ENCODE measurements at regions not wholly inside any gene's neighbourhood (a gene's known extent, or its start where the extent isn't known, plus 50 kb on each side); places are given as distances from the start of the nearest gene placed in this dataset.
"Not testable (repeated sequence)": the region's sequence is repeated elsewhere in the genome, so short reads cannot be mapped to it uniquely, and the experiment has no call there.

- Mint-ChIP-seq H3K27ac (no peak overlapping the region), H3K9me3 (peaks cover 0 to 12% (median under 1%) of the 10 kb centered on the region in 7 donors), H3K4me1 (no peaks in the 10 kb centered on the region), H3K36me3 (no peaks in the 10 kb centered on the region), H3K27me3 (no peaks in the 10 kb centered on the region), H3K4me3 (no peak overlapping the region)
- DNase-seq (no peak), ATAC-seq (ENCODE audit: low read depth in 2 of 2) (no peak)
Observed at GRCh38 chr18:1760901-1761300, 810.4 kb downstream of the METTL4 start.

- Mint-ChIP-seq H3K27me3 (no peaks in the 10 kb centered on the region), H3K4me3 (no peak overlapping the region), H3K27ac (no peak overlapping the region), H3K9me3 (peaks cover 0 to 7% (median 2%) of the 10 kb centered on the region in 7 donors), H3K36me3 (no peaks in the 10 kb centered on the region), H3K4me1 (no peaks in the 10 kb centered on the region)
- ATAC-seq (ENCODE audit: low read depth in 2 of 2) (no peak), DNase-seq (no peak)
Observed at GRCh38 chr18:1774261-1774660, 797.0 kb downstream of the METTL4 start.

GRCh38 chr18:1777843-1778242, 793.5 kb downstream of the METTL4 start:
- no peaks in the 10 kb centered on the region for H3K36me3 Mint-ChIP-seq
- no peaks in the 10 kb centered on the region for H3K27me3 Mint-ChIP-seq
- no peak overlapping the region for H3K4me3 Mint-ChIP-seq
- no peak overlapping the region for H3K27ac Mint-ChIP-seq
- ATAC-seq (ENCODE audit: low read depth in 2 of 2) (no peak), DNase-seq (no peak)
- no peaks in the 10 kb centered on the region for H3K4me1 Mint-ChIP-seq
- H3K9me3 Mint-ChIP-seq: peaks cover 0 to 7% (median 3%) of the 10 kb centered on the region in 7 donors

- Mint-ChIP-seq H3K9me3 (peaks cover 0 to 7% (median 3%) of the 10 kb centered on the region in 7 donors), H3K4me3 (no peak overlapping the region)
- no peak for DNase-seq
Observed at GRCh38 chr18:1778496-1779178, 792.7 kb downstream of the METTL4 start.

GRCh38 chr18:1779587-1779986, 791.7 kb downstream of the METTL4 start:
- Mint-ChIP-seq H3K27me3 (no peaks in the 10 kb centered on the region), H3K36me3 (no peaks in the 10 kb centered on the region), H3K9me3 (peaks cover 0 to 7% (median 3%) of the 10 kb centered on the region in 7 donors), H3K4me1 (no peaks in the 10 kb centered on the region), H3K27ac (no peak overlapping the region), H3K4me3 (no peak overlapping the region)
- DNase-seq: no peak
- ATAC-seq (ENCODE audit: low read depth in 2 of 2): no peak

More at GRCh38 chr18:1778496-1779178, 792.7 kb downstream of the METTL4 start:
- Mint-ChIP-seq H3K27ac (no peak overlapping the region), H3K36me3 (no peaks in the 10 kb centered on the region), H3K4me1 (no peaks in the 10 kb centered on the region), H3K27me3 (no peaks in the 10 kb centered on the region)
- ATAC-seq (ENCODE audit: low read depth in 2 of 2): no peak

GRCh38 chr18:1784113-1784512, 787.2 kb downstream of the METTL4 start:
- Mint-ChIP-seq H3K4me1 (no peaks in the 10 kb centered on the region), H3K36me3 (no peaks in the 10 kb centered on the region), H3K27me3 (no peaks in the 10 kb centered on the region), H3K4me3 (no peak overlapping the region), H3K27ac (no peak overlapping the region), H3K9me3 (peaks cover 0 to 9% (median 4%) of the 10 kb centered on the region in 7 donors)
- ATAC-seq (ENCODE audit: low read depth in 2 of 2): no peak
- DNase-seq: no peak

GRCh38 chr18:1785980-1786379, 785.3 kb downstream of the METTL4 start:
- not testable (repeated sequence) for H3K27ac Mint-ChIP-seq; H3K9me3 Mint-ChIP-seq; DNase-seq; H3K27me3 Mint-ChIP-seq; ATAC-seq (ENCODE audit: low read depth in 2 of 2); H3K4me1 Mint-ChIP-seq; H3K36me3 Mint-ChIP-seq; H3K4me3 Mint-ChIP-seq

GRCh38 chr18:1796636-1797035, 774.7 kb downstream of the METTL4 start:
- H3K27me3 Mint-ChIP-seq: no peaks in the 10 kb centered on the region
- H3K27ac Mint-ChIP-seq: no peak overlapping the region
- peaks cover 0 to 5% (median 0%) of the 10 kb centered on the region in 7 donors for H3K9me3 Mint-ChIP-seq
- no peaks in the 10 kb centered on the region for H3K4me1 Mint-ChIP-seq
- H3K36me3 Mint-ChIP-seq: no peaks in the 10 kb centered on the region
- DNase-seq (no peak), ATAC-seq (ENCODE audit: low read depth in 2 of 2) (no peak)
- H3K4me3 Mint-ChIP-seq: no peak overlapping the region

GRCh38 chr18:1797235-1797634, 774.1 kb downstream of the METTL4 start:
- Mint-ChIP-seq H3K27ac (no peak overlapping the region), H3K36me3 (no peaks in the 10 kb centered on the region), H3K27me3 (no peaks in the 10 kb centered on the region), H3K9me3 (peaks cover 0 to 5% (median 0%) of the 10 kb centered on the region in 7 donors), H3K4me1 (no peaks in the 10 kb centered on the region), H3K4me3 (no peak overlapping the region)
- ATAC-seq (ENCODE audit: low read depth in 2 of 2): no peak
- no peak for DNase-seq

- peaks cover 0 to 4% (median 0%) of the 10 kb centered on the region in 7 donors for H3K9me3 Mint-ChIP-seq
- ATAC-seq (ENCODE audit: low read depth in 2 of 2) (no peak), DNase-seq (no peak)
- H3K4me3 Mint-ChIP-seq: no peak overlapping the region
- no peak overlapping the region for H3K27ac Mint-ChIP-seq
- no peaks in the 10 kb centered on the region for H3K27me3 Mint-ChIP-seq
- H3K36me3 Mint-ChIP-seq: no peaks in the 10 kb centered on the region
- H3K4me1 Mint-ChIP-seq: no peaks in the 10 kb centered on the region
Observed at GRCh38 chr18:1805521-1805920, 765.8 kb downstream of the METTL4 start.

- no peak for ATAC-seq (ENCODE audit: low read depth in 2 of 2)
- peaks cover 0 to 3% (median 0%) of the 10 kb centered on the region in 7 donors for H3K9me3 Mint-ChIP-seq
- H3K4me3 Mint-ChIP-seq: no peak overlapping the region
- no peaks in the 10 kb centered on the region for H3K36me3 Mint-ChIP-seq
- H3K27me3 Mint-ChIP-seq: no peaks in the 10 kb centered on the region
- H3K27ac Mint-ChIP-seq: no peak overlapping the region
- H3K4me1 Mint-ChIP-seq: no peaks in the 10 kb centered on the region
- DNase-seq: no peak
Observed at GRCh38 chr18:1806884-1807615, 764.3 kb downstream of the METTL4 start.

GRCh38 chr18:1811282-1811681, 760.0 kb downstream of the METTL4 start:
- peaks cover 0 to 4% (median 3%) of the 10 kb centered on the region in 7 donors for H3K9me3 Mint-ChIP-seq
- H3K4me3 Mint-ChIP-seq: no peak overlapping the region
- no peaks in the 10 kb centered on the region for H3K27me3 Mint-ChIP-seq
- H3K27ac Mint-ChIP-seq: no peak overlapping the region
- ATAC-seq (ENCODE audit: low read depth in 2 of 2) (no peak), DNase-seq (no peak)
- no peaks in the 10 kb centered on the region for H3K36me3 Mint-ChIP-seq
- no peaks in the 10 kb centered on the region for H3K4me1 Mint-ChIP-seq

- H3K9me3 Mint-ChIP-seq: no peaks in the 10 kb centered on the region
- H3K36me3 Mint-ChIP-seq: no peaks in the 10 kb centered on the region
- H3K27me3 Mint-ChIP-seq: no peaks in the 10 kb centered on the region
- H3K4me3 Mint-ChIP-seq: no peak overlapping the region
- no peaks in the 10 kb centered on the region for H3K4me1 Mint-ChIP-seq
- H3K27ac Mint-ChIP-seq: no peak overlapping the region
- no peak for ATAC-seq (ENCODE audit: low read depth in 2 of 2)
- no peak for DNase-seq
Observed at GRCh38 chr18:1825296-1825695, 746.0 kb downstream of the METTL4 start.

- peaks cover 2 to 17% (median 8%) of the 10 kb centered on the region in 7 donors for H3K9me3 Mint-ChIP-seq
- no peaks in the 10 kb centered on the region for H3K27me3 Mint-ChIP-seq
- no peak overlapping the region for H3K27ac Mint-ChIP-seq
- no peak overlapping the region for H3K4me3 Mint-ChIP-seq
- no peaks in the 10 kb centered on the region for H3K36me3 Mint-ChIP-seq
- ATAC-seq (ENCODE audit: low read depth in 2 of 2) (no peak), DNase-seq (no peak)
- H3K4me1 Mint-ChIP-seq: no peaks in the 10 kb centered on the region
Observed at GRCh38 chr18:1840878-1841277, 730.4 kb downstream of the METTL4 start.

Data from naive B cell (primary cell).